ENCODE measurements at regions not wholly inside any gene's neighbourhood (a gene's known extent, or its start where the extent isn't known, plus 50 kb on each side); places are given as distances from the start of the nearest gene placed in this dataset.

GRCh38 chr22:49660794-49661781 is 166.6 kb downstream of the BRD1 start:
- H3K4me3 ChIP-seq (replicated peaks; ENCODE audit: low read depth, low read length), result no peak overlapping the region
- TF ChIP-seq CTCF (IDR thresholded peaks at IDR 0.05; ENCODE audit: low read depth, low read length, missing control alignments), result no peak
- no peak for DNase-seq (ENCODE audit: extremely low read depth, low read depth)

GRCh38 chr22:49660321-49660720 is 167.4 kb downstream of the BRD1 start:
- DNase-seq (ENCODE audit: extremely low read depth, low read depth), result no peak
- no peak for TF ChIP-seq CTCF (IDR thresholded peaks at IDR 0.05; ENCODE audit: low read depth, low read length, missing control alignments)
- no peak overlapping the region for H3K4me3 ChIP-seq (replicated peaks; ENCODE audit: low read depth, low read length)

DNA sequence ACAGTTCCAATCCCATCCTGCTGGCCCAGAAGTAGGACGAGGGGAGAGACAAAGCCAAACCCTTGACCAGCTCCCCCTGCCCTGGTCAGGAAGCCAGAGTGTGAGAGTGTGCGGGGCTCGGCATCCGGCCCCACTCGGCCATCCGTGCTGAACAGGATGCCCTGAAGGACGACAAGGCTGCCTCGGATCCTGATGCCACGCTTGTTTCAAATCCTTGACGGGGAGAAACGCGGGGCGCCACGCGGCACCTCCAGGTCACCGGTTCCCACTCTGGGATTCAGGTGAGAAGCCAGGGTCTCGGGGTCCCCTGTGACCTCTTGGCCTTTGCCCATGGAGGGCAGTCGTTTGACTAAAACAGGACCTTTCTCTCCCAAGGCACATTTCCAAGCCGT is 167.8 kb downstream of the BRD1 start:
- TF ChIP-seq CTCF (IDR thresholded peaks at IDR 0.05; ENCODE audit: low read depth, low read length, missing control alignments), result no peak
- no peak for DNase-seq (ENCODE audit: extremely low read depth, low read depth)
- no peak overlapping the region for H3K4me3 ChIP-seq (replicated peaks; ENCODE audit: low read depth, low read length)

DNA sequence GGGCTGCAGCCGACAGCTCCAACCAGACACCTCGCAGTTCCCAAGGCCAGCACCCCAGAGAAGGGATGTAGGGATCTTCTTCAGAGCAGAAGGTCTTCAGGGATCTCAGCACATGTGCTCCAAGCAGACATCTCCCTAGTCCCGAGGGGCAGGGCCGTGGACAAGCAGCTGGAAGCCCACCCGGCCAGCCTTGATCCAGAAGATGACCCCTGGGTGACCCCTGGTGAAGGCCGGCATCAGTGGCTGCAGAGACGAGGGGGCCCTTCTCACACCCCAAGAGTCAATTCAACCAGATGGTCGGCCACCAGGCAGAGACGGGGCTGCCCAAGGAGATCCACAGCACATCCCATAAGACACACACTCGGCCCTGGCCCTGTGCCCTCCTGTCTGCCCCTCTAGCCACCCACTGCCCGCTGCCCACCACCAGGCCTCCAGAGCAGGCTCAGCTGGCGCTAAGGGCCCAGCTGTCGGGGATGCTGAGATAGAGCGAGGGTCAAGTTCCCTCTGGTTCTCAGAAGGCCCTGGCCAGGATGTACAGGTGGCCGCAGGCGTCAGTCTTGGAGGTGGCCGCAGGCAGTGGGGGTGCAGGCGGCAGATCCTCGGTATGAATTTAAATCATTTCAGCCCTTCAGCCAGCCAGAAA is 168.3 kb downstream of the BRD1 start:
- no peak for DNase-seq (ENCODE audit: extremely low read depth, low read depth)
- no peak for TF ChIP-seq CTCF (IDR thresholded peaks at IDR 0.05; ENCODE audit: low read depth, low read length, missing control alignments)
- no peak overlapping the region for H3K4me3 ChIP-seq (replicated peaks; ENCODE audit: low read depth, low read length)

DNA sequence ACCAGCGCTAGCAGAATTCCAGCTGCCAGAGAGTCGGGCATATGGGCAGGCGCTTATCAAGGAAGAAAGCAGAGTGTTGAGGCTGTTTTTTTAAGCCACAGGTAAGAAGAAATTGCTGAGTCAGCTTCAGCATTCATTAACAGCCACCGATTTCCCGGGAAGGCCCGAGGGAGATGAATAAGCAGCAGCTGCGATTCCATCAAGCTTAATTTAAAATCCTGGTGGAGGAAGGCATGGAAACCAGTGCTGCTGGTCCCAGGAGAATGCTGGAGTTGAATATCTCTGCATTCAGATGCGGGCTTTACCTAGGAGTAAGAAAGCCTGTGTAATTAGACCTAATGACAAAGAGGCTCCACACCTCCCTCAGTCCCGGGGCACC is 168.8 kb downstream of the BRD1 start:
- no peak overlapping the region for H3K4me3 ChIP-seq (replicated peaks; ENCODE audit: low read depth, low read length)
- DNase-seq (ENCODE audit: extremely low read depth, low read depth), result no peak
- no peak for TF ChIP-seq CTCF (IDR thresholded peaks at IDR 0.05; ENCODE audit: low read depth, low read length, missing control alignments)

- TF ChIP-seq CTCF (IDR thresholded peaks at IDR 0.05; ENCODE audit: low read depth, low read length, missing control alignments), result no peak
- DNase-seq (ENCODE audit: extremely low read depth, low read depth), result no peak
- no peak overlapping the region for H3K4me3 ChIP-seq (replicated peaks; ENCODE audit: low read depth, low read length)
Observed at GRCh38 chr22:49657974-49658590, 169.6 kb downstream of the BRD1 start.
